CD8-positive, alpha-beta memory T cell (primary cell): ENCODE measurements at regions not wholly inside any gene's neighbourhood (a gene's known extent, or its start where the extent isn't known, plus 50 kb on each side); places are given as distances from the start of the nearest gene placed in this dataset.
"Not testable (repeated sequence)": the region's sequence is repeated elsewhere in the genome, so short reads cannot be mapped to it uniquely, and the experiment has no call there.

ENCODE experiments used
- CTCF ChIA-PET: fragments of 350-600 bp; sonication (Branson Sonifier 250); formaldehyde crosslinking; loops from one replicate; lab custom pipeline; 2021; ENCODE audit warnings: antibody characterized with exemption; lab: Charles Lee
- POLR2A ChIA-PET: fragments of 350-600 bp; sonication (Branson Sonifier 250); formaldehyde crosslinking; loops from one replicate; lab custom pipeline; 2021; ENCODE audit warnings: antibody characterized with exemption; lab: Charles Lee
- DNase-seq, 5 donors: peaks; one replicate each; pipeline versions ENCODE4 v3.0.0 to v3.0.0-alpha.2; 2020 to 2022; ENCODE audit warnings: mixed read lengths in 1 of 5
- H3K27ac ChIP-seq: one replicate; pipeline ENCODE4 v1.7.0; 2013; ENCODE audit warnings: low read depth, mild to moderate bottlenecking, low read length, moderate library complexity
- H3K27me3 ChIP-seq: 2 replicates; pipeline ENCODE4 v1.7.0; 2013; ENCODE audit warnings: low read length, mild to moderate bottlenecking; ENCODE audit not compliant: insufficient read depth, poor library complexity, severe bottlenecking
- H3K36me3 ChIP-seq: 2 replicates; pipeline ENCODE4 v1.7.0; 2013; ENCODE audit warnings: mild to moderate bottlenecking, low read length, moderate library complexity; ENCODE audit not compliant: insufficient read depth
- H3K4me1 ChIP-seq: 2 replicates; pipeline ENCODE4 v1.7.0; 2013; ENCODE audit warnings: mild to moderate bottlenecking, low read length, moderate library complexity; ENCODE audit not compliant: insufficient read depth
- H3K4me3 ChIP-seq: 2 replicates; pipeline ENCODE4 v1.7.0; 2013; ENCODE audit warnings: mild to moderate bottlenecking, low read length
- H3K9me3 ChIP-seq: 2 replicates; pipeline ENCODE4 v1.7.0; 2013; ENCODE audit warnings: mild to moderate bottlenecking, low read length
- H3K27ac Mint-ChIP-seq, 8 donors: one replicate each; pipeline ENCODE4 v1.8.0; 2020 to 2021; ENCODE audit warnings: mixed read lengths in 8 of 8, mild to moderate bottlenecking in 6 of 8, inconsistent platforms in 3 of 8, moderate library complexity in 3 of 8
- H3K27me3 Mint-ChIP-seq, 2 donors: one replicate each; pipeline ENCODE4 v1.8.0; 2020 to 2021; ENCODE audit warnings: mixed read lengths in 2 of 2, mild to moderate bottlenecking in 1 of 2, moderate library complexity in 1 of 2
- H3K36me3 Mint-ChIP-seq, 3 donors: one replicate each; pipeline ENCODE4 v1.8.0; 2020 to 2021; ENCODE audit warnings: mixed read lengths in 3 of 3, inconsistent platforms in 1 of 3, mild to moderate bottlenecking in 1 of 3
- H3K4me1 Mint-ChIP-seq, 3 donors: one replicate each; pipeline ENCODE4 v1.8.0; 2020 to 2021; ENCODE audit warnings: mixed read lengths in 3 of 3, inconsistent platforms in 1 of 3, mild to moderate bottlenecking in 1 of 3
- H3K4me3 Mint-ChIP-seq, 7 donors: one replicate each; pipeline ENCODE4 v1.8.0; 2020 to 2021; ENCODE audit warnings: mixed read lengths in 7 of 7, mild to moderate bottlenecking in 6 of 7, moderate library complexity in 4 of 7, inconsistent platforms in 2 of 7
- H3K9me3 Mint-ChIP-seq, 5 donors: one replicate each; pipeline ENCODE4 v1.8.0; 2020 to 2022; ENCODE audit warnings: mixed read lengths in 5 of 5, mild to moderate bottlenecking in 3 of 5, moderate library complexity in 2 of 5, inconsistent platforms in 1 of 5

GRCh38 chr2:15758848-15759247, 167.2 kb downstream of the DDX1 start:
- H3K4me1 Mint-ChIP-seq: no peaks in the 10 kb centered on the region
- no peaks in the 10 kb centered on the region for H3K36me3 Mint-ChIP-seq
- H3K27me3 ChIP-seq: no peaks in the 10 kb centered on the region
- no peak overlapping the region for H3K4me3 Mint-ChIP-seq
- H3K9me3 ChIP-seq: no peaks in the 10 kb centered on the region
- peaks cover 0 to 2% (median 0%) of the 10 kb centered on the region in 5 donors for H3K9me3 Mint-ChIP-seq
- H3K4me1 ChIP-seq: no peaks in the 10 kb centered on the region
- no peak overlapping the region for H3K27ac ChIP-seq
- CTCF ChIA-PET: no interaction called here
- no peak overlapping the region for H3K27ac Mint-ChIP-seq
- H3K4me3 ChIP-seq: no peak overlapping the region
- DNase-seq: no peak
- H3K36me3 ChIP-seq: no peaks in the 10 kb centered on the region
- peaks cover 6 to 7% of the 10 kb centered on the region in 2 donors for H3K27me3 Mint-ChIP-seq
- POLR2A ChIA-PET: no interaction called here

- Mint-ChIP-seq H3K4me1 (no peaks in the 10 kb centered on the region), H3K27me3 (peaks cover 6 to 7% of the 10 kb centered on the region in 2 donors), H3K4me3 (no peak overlapping the region), H3K27ac (no peak overlapping the region), H3K9me3 (peaks cover 0 to 2% (median 0%) of the 10 kb centered on the region in 5 donors), H3K36me3 (no peaks in the 10 kb centered on the region)
- H3K4me1 ChIP-seq: no peaks in the 10 kb centered on the region
- H3K27ac ChIP-seq: no peak overlapping the region
- no peaks in the 10 kb centered on the region for H3K9me3 ChIP-seq
- ChIA-PET CTCF (no interaction called here), POLR2A (no interaction called here)
- H3K27me3 ChIP-seq: no peaks in the 10 kb centered on the region
- no peaks in the 10 kb centered on the region for H3K36me3 ChIP-seq
- no peak overlapping the region for H3K4me3 ChIP-seq
- no peak for DNase-seq
These were observed 167.7 kb downstream of the DDX1 start for GRCh38 chr2:15759385-15759784.

GRCh38 chr2:15759791-15760190, 168.1 kb downstream of the DDX1 start:
- H3K36me3 Mint-ChIP-seq, CTCF ChIA-PET, H3K36me3 ChIP-seq, H3K9me3 ChIP-seq, H3K27ac Mint-ChIP-seq, H3K27ac ChIP-seq, H3K27me3 Mint-ChIP-seq, H3K4me1 Mint-ChIP-seq, H3K4me3 ChIP-seq, H3K4me1 ChIP-seq, POLR2A ChIA-PET, DNase-seq, H3K27me3 ChIP-seq, H3K9me3 Mint-ChIP-seq, H3K4me3 Mint-ChIP-seq: not testable (repeated sequence)

- ChIA-PET POLR2A (no interaction called here), CTCF (no interaction called here)
- no peaks in the 10 kb centered on the region for H3K36me3 Mint-ChIP-seq
- DNase-seq: no peak
- peaks cover 5 to 6% of the 10 kb centered on the region in 2 donors for H3K27me3 Mint-ChIP-seq
- H3K9me3 Mint-ChIP-seq: peaks cover 0 to 2% (median 0%) of the 10 kb centered on the region in 5 donors
- Histone ChIP-seq H3K9me3 (no peaks in the 10 kb centered on the region), H3K36me3 (no peaks in the 10 kb centered on the region), H3K27ac (no peak overlapping the region), H3K4me1 (no peaks in the 10 kb centered on the region), H3K4me3 (no peak overlapping the region), H3K27me3 (no peaks in the 10 kb centered on the region)
- no peak overlapping the region for H3K27ac Mint-ChIP-seq
- H3K4me1 Mint-ChIP-seq: no peaks in the 10 kb centered on the region
- no peak overlapping the region for H3K4me3 Mint-ChIP-seq
These were observed 168.7 kb downstream of the DDX1 start for GRCh38 chr2:15760232-15760910.

GRCh38 chr2:15761056-15761455, 169.4 kb downstream of the DDX1 start:
- Histone ChIP-seq H3K36me3 (no peaks in the 10 kb centered on the region), H3K4me3 (no peak overlapping the region), H3K27me3 (no peaks in the 10 kb centered on the region), H3K9me3 (no peaks in the 10 kb centered on the region), H3K27ac (no peak overlapping the region), H3K4me1 (no peaks in the 10 kb centered on the region)
- POLR2A ChIA-PET: no interaction called here
- CTCF ChIA-PET: no interaction called here
- no peaks in the 10 kb centered on the region for H3K36me3 Mint-ChIP-seq
- no peak overlapping the region for H3K27ac Mint-ChIP-seq
- peaks cover 0 to 2% (median 0%) of the 10 kb centered on the region in 5 donors for H3K9me3 Mint-ChIP-seq
- H3K27me3 Mint-ChIP-seq: peaks cover 5 to 6% of the 10 kb centered on the region in 2 donors
- H3K4me1 Mint-ChIP-seq: no peaks in the 10 kb centered on the region
- no peak overlapping the region for H3K4me3 Mint-ChIP-seq
- DNase-seq: no peak

GRCh38 chr2:15761910-15762309, 170.2 kb downstream of the DDX1 start:
- Mint-ChIP-seq H3K4me1 (no peaks in the 10 kb centered on the region), H3K36me3 (no peaks in the 10 kb centered on the region), H3K4me3 (no peak overlapping the region), H3K27me3 (peaks cover 5 to 8% of the 10 kb centered on the region in 2 donors), H3K9me3 (peaks cover 0 to 2% (median 0%) of the 10 kb centered on the region in 5 donors), H3K27ac (no peak overlapping the region)
- H3K9me3 ChIP-seq: no peaks in the 10 kb centered on the region
- DNase-seq: no peak
- CTCF ChIA-PET: no interaction called here
- H3K27me3 ChIP-seq: no peaks in the 10 kb centered on the region
- no peaks in the 10 kb centered on the region for H3K4me1 ChIP-seq
- no peaks in the 10 kb centered on the region for H3K36me3 ChIP-seq
- POLR2A ChIA-PET: no interaction called here
- no peak overlapping the region for H3K27ac ChIP-seq
- H3K4me3 ChIP-seq: no peak overlapping the region

GRCh38 chr2:15762449-15762848, 170.8 kb downstream of the DDX1 start:
- CTCF ChIA-PET: no interaction called here
- no peaks in the 10 kb centered on the region for H3K36me3 ChIP-seq
- Mint-ChIP-seq H3K27ac (no peak overlapping the region), H3K36me3 (no peaks in the 10 kb centered on the region), H3K4me1 (no peaks in the 10 kb centered on the region), H3K4me3 (no peak overlapping the region), H3K9me3 (peaks cover 0 to 2% (median 0%) of the 10 kb centered on the region in 5 donors), H3K27me3 (peaks cover 4 to 8% of the 10 kb centered on the region in 2 donors)
- no peak for DNase-seq
- POLR2A ChIA-PET: no interaction called here
- no peaks in the 10 kb centered on the region for H3K9me3 ChIP-seq
- no peak overlapping the region for H3K4me3 ChIP-seq
- no peaks in the 10 kb centered on the region for H3K27me3 ChIP-seq
- H3K4me1 ChIP-seq: no peaks in the 10 kb centered on the region
- H3K27ac ChIP-seq: no peak overlapping the region

GRCh38 chr2:15763106-15763821, 171.6 kb downstream of the DDX1 start:
- Histone ChIP-seq H3K4me3 (no peak overlapping the region), H3K4me1 (no peaks in the 10 kb centered on the region), H3K9me3 (no peaks in the 10 kb centered on the region), H3K36me3 (no peaks in the 10 kb centered on the region), H3K27ac (no peak overlapping the region), H3K27me3 (no peaks in the 10 kb centered on the region)
- POLR2A ChIA-PET: no interaction called here
- H3K27me3 Mint-ChIP-seq: peaks cover 4 to 5% of the 10 kb centered on the region in 2 donors
- no peak overlapping the region for H3K27ac Mint-ChIP-seq
- no peak for DNase-seq
- H3K4me3 Mint-ChIP-seq: no peak overlapping the region
- CTCF ChIA-PET: no interaction called here
- H3K9me3 Mint-ChIP-seq: peaks cover 0 to 2% (median 0%) of the 10 kb centered on the region in 5 donors
- H3K4me1 Mint-ChIP-seq: no peaks in the 10 kb centered on the region
- H3K36me3 Mint-ChIP-seq: no peaks in the 10 kb centered on the region
